PFSK-1 (cell line): ENCODE measurements at regions not wholly inside any gene's neighbourhood (a gene's known extent, or its start where the extent isn't known, plus 50 kb on each side); places are given as distances from the start of the nearest gene placed in this dataset.

Experiments
- FOXP2 ChIP-seq: optimal IDR thresholded peaks from 2 replicates; pipeline ENCODE3; 2011; ENCODE audit warnings: borderline replicate concordance, control low read depth, inconsistent platforms; ENCODE audit not compliant: insufficient read depth; ENCODE audit errors: extremely low read length, extremely low read depth
- POLR2AphosphoS5 ChIP-seq: IDR thresholded peaks from 2 replicates; pipeline ENCODE4 v1.6.1; 2012; ENCODE audit warnings: low read depth, mild to moderate bottlenecking, control low read depth, low read length, moderate library complexity
- REST ChIP-seq, 2 experiments: IDR thresholded peaks; 2 replicates each; pipeline versions ENCODE4 v1.6.1 to v1.8.0; 2011 to 2012; ENCODE audit warnings: low read depth in 2 of 2, low read length in 2 of 2, control low read depth in 1 of 2, inconsistent platforms in 1 of 2, mild to moderate bottlenecking in 1 of 2, moderate library complexity in 1 of 2; ENCODE audit not compliant: insufficient read depth in 1 of 2
- SIN3A ChIP-seq: IDR thresholded peaks from 2 replicates; pipeline ENCODE4 v1.6.1; 2012; ENCODE audit warnings: mild to moderate bottlenecking, low read length, moderate library complexity, borderline replicate concordance; ENCODE audit not compliant: insufficient read depth
- TAF1 ChIP-seq: IDR thresholded peaks from 2 replicates; pipeline ENCODE4 v1.6.1; 2012; ENCODE audit warnings: low read length, control low read depth, borderline replicate concordance; ENCODE audit not compliant: insufficient read depth

DNA sequence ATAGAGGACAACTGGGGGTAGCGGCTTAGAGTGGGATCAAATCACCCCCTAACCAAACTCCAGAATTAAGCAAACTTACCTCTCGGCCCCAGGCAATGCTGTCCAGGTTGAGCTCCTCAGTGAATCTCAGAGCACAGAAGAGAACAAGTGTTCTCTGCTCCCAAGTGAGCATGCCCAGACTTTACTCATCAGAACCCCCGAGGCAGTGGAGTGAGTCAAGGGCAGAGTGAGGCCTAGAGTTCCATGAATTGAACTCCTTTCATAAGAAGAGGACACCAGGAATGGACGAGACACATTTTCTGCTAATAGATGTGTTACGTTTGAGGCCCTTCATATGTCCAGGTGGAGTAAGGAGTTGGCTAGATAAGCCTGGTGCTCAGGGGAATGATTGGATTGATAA, 134.0 kb upstream of the DTNBP1 start:
- TF ChIP-seq SIN3A (no peak), REST (IDR thresholded peaks at IDR 0.05; ENCODE audit: insufficient read depth in 1 of 2, low read depth in 2 of 2, low read length in 2 of 2) (no peak), POLR2AphosphoS5 (no peak), TAF1 (no peak), FOXP2 (no peak)

GRCh38 chr6:15796130-15796771, 133.4 kb upstream of the DTNBP1 start:
- TF ChIP-seq REST (IDR thresholded peaks at IDR 0.05; ENCODE audit: insufficient read depth in 1 of 2, low read depth in 2 of 2, low read length in 2 of 2) (no peak), FOXP2 (no peak), POLR2AphosphoS5 (no peak), TAF1 (no peak), SIN3A (no peak)

DNA sequence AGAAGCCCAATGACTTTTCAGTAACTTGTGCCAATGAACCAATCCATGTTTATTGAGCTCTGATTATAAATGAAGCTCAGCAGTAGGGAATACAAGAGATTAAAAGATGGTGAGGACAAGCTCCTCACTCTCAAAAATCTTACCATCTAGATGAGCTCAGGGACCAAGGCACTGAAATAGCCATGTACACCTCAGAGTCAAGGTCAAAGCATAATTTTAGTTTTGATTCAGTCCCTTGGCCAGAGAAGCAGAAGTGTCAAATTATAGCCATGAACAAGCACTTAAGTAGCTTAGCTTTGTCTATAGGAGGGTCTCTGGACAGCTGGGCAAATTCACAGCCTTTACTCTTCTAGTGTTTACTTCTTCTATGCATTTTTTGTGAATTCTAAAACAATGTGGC, 131.0 kb upstream of the DTNBP1 start:
- TF ChIP-seq SIN3A (no peak), TAF1 (no peak), REST (IDR thresholded peaks at IDR 0.05; ENCODE audit: insufficient read depth in 1 of 2, low read depth in 2 of 2, low read length in 2 of 2) (no peak), POLR2AphosphoS5 (no peak), FOXP2 (no peak)

DNA sequence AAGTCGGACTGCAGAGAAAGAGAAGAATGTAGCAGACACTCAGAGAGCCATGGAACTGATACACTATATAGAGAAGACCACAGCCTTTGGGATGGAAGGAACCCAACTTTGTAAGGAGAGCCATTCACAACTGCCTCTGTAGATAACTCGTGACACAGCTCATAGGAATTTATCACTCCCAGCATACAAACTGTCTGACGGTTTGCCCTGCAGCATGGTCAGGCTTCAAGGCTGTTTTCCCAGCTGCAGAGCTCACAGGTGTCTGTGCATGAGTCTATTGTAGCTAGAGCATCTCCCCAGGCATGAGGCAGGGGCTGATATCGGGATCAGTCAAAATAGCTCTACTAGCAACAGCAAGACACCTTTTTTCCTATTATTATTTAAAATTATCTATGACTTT, 130.5 kb upstream of the DTNBP1 start:
- no peak for TF ChIP-seq REST (IDR thresholded peaks at IDR 0.05; ENCODE audit: insufficient read depth in 1 of 2, low read depth in 2 of 2, low read length in 2 of 2)
- TF ChIP-seq SIN3A: no peak
- TF ChIP-seq TAF1: no peak
- no peak for TF ChIP-seq POLR2AphosphoS5
- no peak for TF ChIP-seq FOXP2

DNA sequence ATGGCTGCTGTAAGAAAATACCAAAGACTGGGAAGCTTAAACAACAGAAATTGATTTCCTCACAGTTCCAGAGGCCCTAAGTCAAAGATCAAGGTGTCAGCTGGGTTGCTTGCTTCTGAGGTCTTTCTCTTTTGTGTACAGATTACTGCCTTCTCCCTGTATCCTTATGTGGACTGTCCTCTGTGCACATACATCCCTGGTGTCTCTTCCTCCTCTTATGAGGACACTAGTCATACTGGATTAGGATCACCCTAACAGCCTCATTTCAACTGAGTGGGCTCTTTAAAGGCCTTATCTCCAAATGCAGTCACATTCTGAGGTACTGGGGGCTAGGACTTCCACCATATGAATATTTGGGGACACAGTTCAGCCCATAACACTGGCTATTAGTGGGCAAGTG, 130.0 kb upstream of the DTNBP1 start:
- TF ChIP-seq TAF1 (no peak), SIN3A (no peak), POLR2AphosphoS5 (no peak), FOXP2 (no peak), REST (IDR thresholded peaks at IDR 0.05; ENCODE audit: insufficient read depth in 1 of 2, low read depth in 2 of 2, low read length in 2 of 2) (no peak)
